HG03159 (cell line): ENCODE measurements at regions not wholly inside any gene's neighbourhood (a gene's known extent, or its start where the extent isn't known, plus 50 kb on each side); places are given as distances from the start of the nearest gene placed in this dataset.

Source experiments
- ATAC-seq: cut with Tn5 transposase; IDR thresholded peaks from one replicate; pipeline ENCODE4 v1.9.1; 2021; ENCODE audit warnings: mild to moderate bottlenecking, moderate library complexity; ENCODE audit not compliant: unreplicated experiment

GRCh38 chr10:24104895-24105294 is 104.0 kb upstream of the KIAA1217 start:
- ATAC-seq = no peak

- ATAC-seq = no peak
Observed at GRCh38 chr10:24113901-24114300, 95.0 kb upstream of the KIAA1217 start.

GRCh38 chr10:24114556-24114955 is 94.4 kb upstream of the KIAA1217 start:
- ATAC-seq = no peak

- ATAC-seq = no peak
Observed at GRCh38 chr10:24115403-24115802, 93.5 kb upstream of the KIAA1217 start.

- no peak for ATAC-seq
Observed at GRCh38 chr10:24118246-24118645, 90.7 kb upstream of the KIAA1217 start.

GRCh38 chr10:24119896-24120295 is 89.0 kb upstream of the KIAA1217 start:
- no peak for ATAC-seq

- ATAC-seq = no peak
Observed at GRCh38 chr10:24120646-24121045, 88.3 kb upstream of the KIAA1217 start.

GRCh38 chr10:24127516-24127915 is 81.4 kb upstream of the KIAA1217 start:
- no peak for ATAC-seq

GRCh38 chr10:24128066-24128730 is 80.7 kb upstream of the KIAA1217 start:
- ATAC-seq = no peak

- no peak for ATAC-seq
Observed at GRCh38 chr10:24132741-24133140, 76.2 kb upstream of the KIAA1217 start.

GRCh38 chr10:24133835-24134234 is 75.1 kb upstream of the KIAA1217 start:
- no peak for ATAC-seq

- ATAC-seq = no peak
Observed at GRCh38 chr10:24136070-24136469, 72.9 kb upstream of the KIAA1217 start.

- ATAC-seq = no peak
Observed at GRCh38 chr10:24147321-24147720, 61.6 kb upstream of the KIAA1217 start.

GRCh38 chr10:24149640-24150039 is 59.3 kb upstream of the KIAA1217 start:
- no peak for ATAC-seq

- no peak for ATAC-seq
Observed at GRCh38 chr10:24150853-24151252, 58.1 kb upstream of the KIAA1217 start.

GRCh38 chr10:24152270-24152669 is 56.7 kb upstream of the KIAA1217 start:
- ATAC-seq = no peak

- no peak for ATAC-seq
Observed at GRCh38 chr10:24153031-24153430, 55.9 kb upstream of the KIAA1217 start.

- no peak for ATAC-seq
Observed at GRCh38 chr10:24153537-24153936, 55.4 kb upstream of the KIAA1217 start.

GRCh38 chr10:24156686-24157085 is 52.3 kb upstream of the KIAA1217 start:
- ATAC-seq = no peak

GRCh38 chr10:24157567-24157966 is 51.4 kb upstream of the KIAA1217 start:
- ATAC-seq = no peak
